Keratinocyte (primary cell): ENCODE measurements at regions not wholly inside any gene's neighbourhood (a gene's known extent, or its start where the extent isn't known, plus 50 kb on each side); places are given as distances from the start of the nearest gene placed in this dataset.

ENCODE experiments used
- EZH2 ChIP-seq: IDR thresholded peaks from one replicate; pipeline ENCODE4 v1.6.1; 2012; ENCODE audit warnings: inconsistent platforms, mild to moderate bottlenecking, low read length, moderate library complexity
- TF ChIP-seq, protein P1 (sequence below), 3 experiments: IDR thresholded peaks in 1 of 3; conservative IDR thresholded peaks in 1 of 3; optimal IDR thresholded peaks in 1 of 3; 2 replicates in 2 of 3; 3 replicates in 1 of 3; pipeline versions ENCODE3 to v1.5.1; 2011; ENCODE audit warnings: low read length in 3 of 3, mild to moderate bottlenecking in 3 of 3, moderate library complexity in 2 of 3, control low read depth in 1 of 3, inconsistent platforms in 1 of 3; ENCODE audit not compliant: insufficient read depth in 2 of 3; ENCODE audit errors: extremely low read depth in 1 of 3

DNA sequence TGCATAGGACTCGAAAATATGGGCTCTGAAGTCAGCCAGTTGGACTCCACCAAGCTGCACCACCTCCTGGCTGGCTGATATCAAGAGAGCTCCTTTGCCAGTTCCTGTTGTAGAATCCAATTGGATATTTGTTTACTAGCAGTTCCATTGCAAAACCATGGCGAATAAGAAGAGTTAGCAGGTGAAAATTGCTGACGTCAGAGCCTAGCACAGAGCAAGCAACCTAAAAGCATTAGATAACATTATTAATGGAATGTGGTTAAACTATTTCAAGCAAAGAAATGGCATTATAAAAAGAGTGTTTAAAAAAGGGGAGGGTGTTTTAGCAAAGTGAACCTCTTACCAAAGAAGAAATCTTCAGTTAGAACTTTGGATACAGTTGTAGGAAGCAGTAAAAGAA is 1816.3 kb upstream of the TENM3 start:
- TF ChIP-seq, protein P1, sequence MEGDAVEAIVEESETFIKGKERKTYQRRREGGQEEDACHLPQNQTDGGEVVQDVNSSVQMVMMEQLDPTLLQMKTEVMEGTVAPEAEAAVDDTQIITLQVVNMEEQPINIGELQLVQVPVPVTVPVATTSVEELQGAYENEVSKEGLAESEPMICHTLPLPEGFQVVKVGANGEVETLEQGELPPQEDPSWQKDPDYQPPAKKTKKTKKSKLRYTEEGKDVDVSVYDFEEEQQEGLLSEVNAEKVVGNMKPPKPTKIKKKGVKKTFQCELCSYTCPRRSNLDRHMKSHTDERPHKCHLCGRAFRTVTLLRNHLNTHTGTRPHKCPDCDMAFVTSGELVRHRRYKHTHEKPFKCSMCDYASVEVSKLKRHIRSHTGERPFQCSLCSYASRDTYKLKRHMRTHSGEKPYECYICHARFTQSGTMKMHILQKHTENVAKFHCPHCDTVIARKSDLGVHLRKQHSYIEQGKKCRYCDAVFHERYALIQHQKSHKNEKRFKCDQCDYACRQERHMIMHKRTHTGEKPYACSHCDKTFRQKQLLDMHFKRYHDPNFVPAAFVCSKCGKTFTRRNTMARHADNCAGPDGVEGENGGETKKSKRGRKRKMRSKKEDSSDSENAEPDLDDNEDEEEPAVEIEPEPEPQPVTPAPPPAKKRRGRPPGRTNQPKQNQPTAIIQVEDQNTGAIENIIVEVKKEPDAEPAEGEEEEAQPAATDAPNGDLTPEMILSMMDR (optimal IDR thresholded peaks at IDR 0.05 in 1 of 3, IDR thresholded peaks at IDR 0.05 in 1 of 3, conservative IDR thresholded peaks at IDR 0.05 in 1 of 3; ENCODE audit: extremely low read depth in 1 of 3, insufficient read depth in 2 of 3, low read length in 3 of 3), result no peak
- no peak for TF ChIP-seq EZH2
